GM18909 (cell line): ENCODE measurements at regions not wholly inside any gene's neighbourhood (a gene's known extent, or its start where the extent isn't known, plus 50 kb on each side); places are given as distances from the start of the nearest gene placed in this dataset.

Experiments used
- ATAC-seq: cut with Tn5 transposase; IDR thresholded peaks from one replicate; pipeline ENCODE4 v1.9.1; 2021; ENCODE audit warnings: mild to moderate bottlenecking; ENCODE audit not compliant: unreplicated experiment, poor library complexity

- no peak for ATAC-seq
These were observed 348.7 kb upstream of the PBX1 start for GRCh38 chr1:164210211-164210739.

- no peak for ATAC-seq
These were observed 335.6 kb upstream of the PBX1 start for GRCh38 chr1:164223378-164223777.

- no peak for ATAC-seq
These were observed 334.0 kb upstream of the PBX1 start for GRCh38 chr1:164225011-164225410.

- ATAC-seq = no peak
These were observed 332.0 kb upstream of the PBX1 start for GRCh38 chr1:164226977-164227376.

- ATAC-seq = no peak
These were observed 330.1 kb upstream of the PBX1 start for GRCh38 chr1:164228928-164229327.

GRCh38 chr1:164233149-164233548 lies 325.8 kb upstream of the PBX1 start:
- ATAC-seq = no peak

GRCh38 chr1:164240081-164240480 lies 318.9 kb upstream of the PBX1 start:
- no peak for ATAC-seq

GRCh38 chr1:164250365-164250764 lies 308.6 kb upstream of the PBX1 start:
- ATAC-seq = no peak

- no peak for ATAC-seq
These were observed 302.5 kb upstream of the PBX1 start for GRCh38 chr1:164256456-164256855.

- ATAC-seq = no peak
These were observed 297.2 kb upstream of the PBX1 start for GRCh38 chr1:164261691-164262240.

- ATAC-seq = no peak
These were observed 295.4 kb upstream of the PBX1 start for GRCh38 chr1:164263540-164263939.

- no peak for ATAC-seq
These were observed 293.8 kb upstream of the PBX1 start for GRCh38 chr1:164265232-164265631.

GRCh38 chr1:164272156-164272555 lies 286.8 kb upstream of the PBX1 start:
- ATAC-seq = no peak

- ATAC-seq = no peak
These were observed 262.8 kb upstream of the PBX1 start for GRCh38 chr1:164296172-164296571.

- no peak for ATAC-seq
These were observed 250.9 kb upstream of the PBX1 start for GRCh38 chr1:164308101-164308500.

GRCh38 chr1:164310166-164310565 lies 248.8 kb upstream of the PBX1 start:
- no peak for ATAC-seq

GRCh38 chr1:164311377-164311776 lies 247.6 kb upstream of the PBX1 start:
- ATAC-seq = no peak

- no peak for ATAC-seq
These were observed 237.9 kb upstream of the PBX1 start for GRCh38 chr1:164320790-164321731.

- no peak for ATAC-seq
These were observed 233.2 kb upstream of the PBX1 start for GRCh38 chr1:164325786-164326185.

- no peak for ATAC-seq
These were observed 225.6 kb upstream of the PBX1 start for GRCh38 chr1:164333387-164333786.

- no peak for ATAC-seq
These were observed 221.6 kb upstream of the PBX1 start for GRCh38 chr1:164337394-164337793.

- ATAC-seq = no peak
These were observed 221.1 kb upstream of the PBX1 start for GRCh38 chr1:164337885-164338284.
